Fibroblast of lung (primary cell): ENCODE measurements at regions not wholly inside any gene's neighbourhood (a gene's known extent, or its start where the extent isn't known, plus 50 kb on each side); places are given as distances from the start of the nearest gene placed in this dataset.

Experiments used
- DNase-seq, 2 donors: peaks; one replicate each; pipeline versions ENCODE4 v3.0.0 to v3.0.0-alpha.2; 2010; ENCODE audit warnings: low read depth in 2 of 2
- H2AFZ ChIP-seq: 2 replicates; pipeline ENCODE4 v1.5.1; 2012; ENCODE audit warnings: low read length, control low read depth, inconsistent platforms
- H3K27ac ChIP-seq: 2 replicates; pipeline ENCODE4 v1.5.1; 2011; ENCODE audit warnings: low read length, control low read depth; ENCODE audit not compliant: insufficient read depth
- H3K27me3 ChIP-seq: 2 replicates; pipeline ENCODE4 v1.5.1; 2011; ENCODE audit warnings: mild to moderate bottlenecking, low read length; ENCODE audit not compliant: control insufficient read depth, insufficient read depth
- H3K36me3 ChIP-seq: 2 replicates; pipeline ENCODE4 v1.5.1; 2011; ENCODE audit warnings: low read length; ENCODE audit not compliant: control insufficient read depth, insufficient read depth
- H3K4me1 ChIP-seq: 2 replicates; pipeline ENCODE4 v1.5.1; 2011; ENCODE audit warnings: low read length; ENCODE audit not compliant: control insufficient read depth, insufficient read depth; ENCODE audit errors: extremely low read depth
- H3K4me2 ChIP-seq: 2 replicates; pipeline ENCODE4 v1.5.1; 2011; ENCODE audit warnings: low read length, control low read depth; ENCODE audit not compliant: insufficient read depth; ENCODE audit errors: extremely low read depth
- H3K4me3 ChIP-seq, 4 experiments: fragments of 200-600 bp in 1 of 4; sonication (generic) in 1 of 4; replicated peaks in 1 of 4; 2 replicates each; pipeline ENCODE4 v1.5.1; 2011 to 2016; ENCODE audit warnings: low read length in 4 of 4, low read depth in 3 of 4, mild to moderate bottlenecking in 3 of 4, control low read depth in 2 of 4, inconsistent platforms in 1 of 4, mixed read lengths in 1 of 4; ENCODE audit not compliant: insufficient read depth in 1 of 4; ENCODE audit errors: control extremely low read depth in 1 of 4
- H3K79me2 ChIP-seq: 2 replicates; pipeline ENCODE4 v1.5.1; 2012; ENCODE audit warnings: mild to moderate bottlenecking, low read length, inconsistent platforms; ENCODE audit not compliant: control insufficient read depth, insufficient read depth
- H3K9ac ChIP-seq: 2 replicates; pipeline ENCODE4 v1.5.1; 2011; ENCODE audit warnings: mild to moderate bottlenecking, low read length, control low read depth; ENCODE audit not compliant: insufficient read depth
- H3K9me3 ChIP-seq: 2 replicates; pipeline ENCODE4 v1.5.1; 2012; ENCODE audit warnings: low read depth, low read length; ENCODE audit not compliant: control insufficient read depth, insufficient read depth
- H4K20me1 ChIP-seq: 2 replicates; pipeline ENCODE4 v1.5.1; 2011; ENCODE audit warnings: low read length; ENCODE audit not compliant: control insufficient read depth, insufficient read depth; ENCODE audit errors: extremely low read depth
- EZH2 ChIP-seq: IDR thresholded peaks from 2 replicates; pipeline ENCODE4 v1.5.1; 2012; ENCODE audit warnings: low read length, control low read depth, mild to moderate bottlenecking; ENCODE audit errors: missing control alignments
- TF ChIP-seq, protein P1 (sequence below), 2 donors: IDR thresholded peaks in 1 of 2; conservative IDR thresholded peaks in 1 of 2; 1 replicate in 1 of 2; 2 replicates in 1 of 2; pipeline ENCODE4 v1.5.1; 2011 to 2012; ENCODE audit warnings: low read length in 2 of 2, control low read depth in 1 of 2, inconsistent platforms in 1 of 2, low read depth in 1 of 2, mild to moderate bottlenecking in 1 of 2

DNA sequence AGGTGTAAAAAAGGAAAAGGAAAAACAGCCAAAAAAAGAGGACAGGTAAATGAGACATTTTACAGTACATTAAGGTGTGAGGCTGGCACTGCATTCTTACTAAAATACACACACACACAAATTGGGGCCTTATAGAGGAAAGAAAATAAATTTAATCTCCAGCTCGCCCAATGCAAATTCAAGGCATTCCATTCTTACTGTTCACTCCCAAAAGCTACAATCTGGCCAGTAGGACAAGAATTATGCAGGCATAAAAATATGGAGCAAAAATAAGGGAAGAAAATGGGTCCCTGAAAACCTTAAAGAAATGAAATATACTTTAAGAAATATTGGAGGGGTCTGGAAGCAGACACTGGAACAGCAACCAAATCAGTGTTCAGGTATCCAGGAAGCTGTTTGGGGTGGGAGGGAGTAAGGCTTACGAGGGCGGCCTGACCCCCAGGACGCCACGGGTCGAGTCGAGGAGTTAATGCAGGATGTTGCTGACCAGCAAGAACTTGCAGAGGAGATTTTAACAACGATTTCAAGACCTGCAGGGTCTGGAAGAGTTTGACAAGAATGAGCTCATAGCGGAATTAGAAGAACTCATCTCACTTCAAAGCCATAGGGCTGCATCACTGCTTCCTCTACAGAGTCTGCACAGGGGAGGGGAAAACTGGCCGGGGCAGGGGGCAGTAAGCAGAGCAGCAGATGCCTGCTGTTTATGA is 245.5 kb downstream of the TBL1XR1 start:
- TF ChIP-seq, protein P1, sequence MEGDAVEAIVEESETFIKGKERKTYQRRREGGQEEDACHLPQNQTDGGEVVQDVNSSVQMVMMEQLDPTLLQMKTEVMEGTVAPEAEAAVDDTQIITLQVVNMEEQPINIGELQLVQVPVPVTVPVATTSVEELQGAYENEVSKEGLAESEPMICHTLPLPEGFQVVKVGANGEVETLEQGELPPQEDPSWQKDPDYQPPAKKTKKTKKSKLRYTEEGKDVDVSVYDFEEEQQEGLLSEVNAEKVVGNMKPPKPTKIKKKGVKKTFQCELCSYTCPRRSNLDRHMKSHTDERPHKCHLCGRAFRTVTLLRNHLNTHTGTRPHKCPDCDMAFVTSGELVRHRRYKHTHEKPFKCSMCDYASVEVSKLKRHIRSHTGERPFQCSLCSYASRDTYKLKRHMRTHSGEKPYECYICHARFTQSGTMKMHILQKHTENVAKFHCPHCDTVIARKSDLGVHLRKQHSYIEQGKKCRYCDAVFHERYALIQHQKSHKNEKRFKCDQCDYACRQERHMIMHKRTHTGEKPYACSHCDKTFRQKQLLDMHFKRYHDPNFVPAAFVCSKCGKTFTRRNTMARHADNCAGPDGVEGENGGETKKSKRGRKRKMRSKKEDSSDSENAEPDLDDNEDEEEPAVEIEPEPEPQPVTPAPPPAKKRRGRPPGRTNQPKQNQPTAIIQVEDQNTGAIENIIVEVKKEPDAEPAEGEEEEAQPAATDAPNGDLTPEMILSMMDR (conservative IDR thresholded peaks at IDR 0.05 in 1 of 2, IDR thresholded peaks at IDR 0.05 in 1 of 2; ENCODE audit: low read depth in 1 of 2, low read length in 2 of 2): no peak
- TF ChIP-seq EZH2: no peak
- Histone ChIP-seq H3K9me3 (no peaks in the 10 kb centered on the region), H3K79me2 (no peaks in the 10 kb centered on the region), H3K27ac (no peak overlapping the region), H3K36me3 (no peaks in the 10 kb centered on the region), H3K27me3 (no peaks in the 10 kb centered on the region), H2AFZ (no peak overlapping the region), H4K20me1 (no peaks in the 10 kb centered on the region), H3K4me3 (no peak overlapping the region), H3K9ac (no peak overlapping the region), H3K4me1 (no peaks in the 10 kb centered on the region), H3K4me2 (no peak overlapping the region)
- DNase-seq: peak in 1 of 2 donors; percentile 70

DNA sequence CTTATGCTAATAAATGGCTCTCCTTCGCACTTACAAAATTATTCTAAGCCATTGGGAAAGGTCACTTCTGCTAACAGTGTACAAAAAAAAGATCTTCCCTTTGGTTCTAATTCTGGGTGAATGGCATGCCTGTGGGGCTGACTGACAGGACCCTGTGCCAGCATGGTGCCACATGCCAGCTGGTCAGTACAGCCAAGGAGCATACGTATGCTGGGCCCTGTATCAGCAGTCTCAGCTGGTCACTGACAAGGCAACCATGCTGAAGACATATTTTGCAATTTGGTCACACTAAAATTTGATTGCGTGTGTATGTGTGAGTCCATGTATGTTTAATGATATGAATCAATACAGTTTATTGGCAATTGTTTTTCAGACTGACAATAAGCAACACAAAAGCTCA is 246.1 kb downstream of the TBL1XR1 start:
- Histone ChIP-seq H3K4me2 (no peak overlapping the region), H3K36me3 (no peaks in the 10 kb centered on the region), H3K27me3 (no peaks in the 10 kb centered on the region), H3K4me3 (no peak overlapping the region), H3K9ac (no peak overlapping the region), H3K9me3 (no peaks in the 10 kb centered on the region), H3K27ac (no peak overlapping the region), H4K20me1 (no peaks in the 10 kb centered on the region), H3K4me1 (no peaks in the 10 kb centered on the region), H2AFZ (no peak overlapping the region), H3K79me2 (no peaks in the 10 kb centered on the region)
- peak in 1 of 2 donors; percentile 49 for DNase-seq
- TF ChIP-seq, protein P1 (conservative IDR thresholded peaks at IDR 0.05 in 1 of 2, IDR thresholded peaks at IDR 0.05 in 1 of 2; ENCODE audit: low read depth in 1 of 2, low read length in 2 of 2): no peak
- TF ChIP-seq EZH2: no peak

DNA sequence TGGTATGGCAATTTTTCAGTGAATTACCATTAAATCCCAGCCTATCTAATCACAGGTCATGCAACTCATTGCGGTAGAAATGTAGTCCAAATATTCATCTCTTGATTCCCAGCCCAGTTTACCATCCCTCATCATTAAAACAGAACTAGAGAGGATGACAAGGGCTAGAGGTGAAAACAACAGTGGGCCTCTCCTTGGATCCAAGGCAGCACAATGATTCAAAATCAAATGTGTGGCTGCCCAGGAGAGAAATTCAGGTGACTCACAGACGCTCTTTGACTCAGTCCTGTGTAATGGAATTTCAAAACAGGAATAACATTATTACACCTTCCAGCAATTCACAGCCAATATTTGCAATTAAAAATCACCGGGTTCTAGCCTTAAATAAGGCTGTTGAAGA is 246.5 kb downstream of the TBL1XR1 start:
- H3K4me1 ChIP-seq: no peaks in the 10 kb centered on the region
- no peaks in the 10 kb centered on the region for H3K79me2 ChIP-seq
- no peak for TF ChIP-seq EZH2
- TF ChIP-seq, protein P1 (conservative IDR thresholded peaks at IDR 0.05 in 1 of 2, IDR thresholded peaks at IDR 0.05 in 1 of 2; ENCODE audit: low read depth in 1 of 2, low read length in 2 of 2): no peak
- H3K27ac ChIP-seq: no peak overlapping the region
- H3K4me2 ChIP-seq: no peak overlapping the region
- H3K27me3 ChIP-seq: no peaks in the 10 kb centered on the region
- H3K9me3 ChIP-seq: no peaks in the 10 kb centered on the region
- no peaks in the 10 kb centered on the region for H4K20me1 ChIP-seq
- no peaks in the 10 kb centered on the region for H3K36me3 ChIP-seq
- H3K4me3 ChIP-seq: no peak overlapping the region
- peak in 1 of 2 donors; percentile 95 for DNase-seq
- no peak overlapping the region for H2AFZ ChIP-seq
- no peak overlapping the region for H3K9ac ChIP-seq
